Loucy (cell line): ENCODE measurements at regions not wholly inside any gene's neighbourhood (a gene's known extent, or its start where the extent isn't known, plus 50 kb on each side); places are given as distances from the start of the nearest gene placed in this dataset.
A peak's percentile ranks its signal among the peaks of the same experiment; 100 is the strongest.

ENCODE experiments used
- H2AFZ ChIP-seq: fragments of 200-600 bp; sonication (generic); 2 replicates; pipeline ENCODE4 v1.6.0; 2016; ENCODE audit warnings: antibody characterized with exemption, mild to moderate bottlenecking, low read length, moderate library complexity
- H3F3A ChIP-seq: fragments of 200-600 bp; 2 replicates; pipeline ENCODE4 v1.6.0; 2016; ENCODE audit warnings: antibody characterized with exemption, low read depth, mild to moderate bottlenecking
- H3K27me3 ChIP-seq: fragments of 200-600 bp; sonication (generic); 2 replicates; pipeline ENCODE4 v1.6.1; 2014; ENCODE audit warnings: low read length, mild to moderate bottlenecking; ENCODE audit not compliant: insufficient read depth, poor library complexity, severe bottlenecking
- H3K36me3 ChIP-seq: fragments of 200-600 bp; sonication (generic); 2 replicates; pipeline ENCODE4 v1.6.1; 2016; ENCODE audit warnings: low read length; ENCODE audit not compliant: insufficient read depth
- H3K4me1 ChIP-seq: fragments of 200-600 bp; sonication (generic); 2 replicates; pipeline ENCODE4 v1.5.1; 2014; ENCODE audit warnings: low read length, mild to moderate bottlenecking; ENCODE audit not compliant: insufficient read depth, poor library complexity, severe bottlenecking
- H3K4me2 ChIP-seq: fragments of 200-600 bp; sonication (generic); 2 replicates; pipeline ENCODE4 v1.6.0; 2014; ENCODE audit warnings: antibody characterized with exemption, low read length, low read depth, mild to moderate bottlenecking; ENCODE audit not compliant: poor library complexity, severe bottlenecking
- H3K4me3 ChIP-seq: fragments of 200-600 bp; sonication (generic); 2 replicates; pipeline ENCODE4 v1.5.1; 2014; ENCODE audit warnings: low read length, mild to moderate bottlenecking, mixed read lengths; ENCODE audit not compliant: poor library complexity, severe bottlenecking
- H3K79me2 ChIP-seq: fragments of 200-600 bp; sonication (generic); 2 replicates; pipeline ENCODE4 v1.6.1; 2014; ENCODE audit warnings: low read length; ENCODE audit not compliant: insufficient read depth
- H3K9ac ChIP-seq: fragments of 200-600 bp; sonication (generic); 2 replicates; pipeline ENCODE4 v1.6.0; 2014; ENCODE audit warnings: mild to moderate bottlenecking, low read depth, low read length, moderate library complexity; ENCODE audit not compliant: poor library complexity, severe bottlenecking
- H3K9me2 ChIP-seq: fragments of 200-600 bp; sonication (generic); replicated peaks from 2 replicates; pipeline ENCODE4 v1.6.1; 2016; ENCODE audit warnings: low read depth, low read length, mixed read lengths
- H3K9me3 ChIP-seq: fragments of 200-600 bp; sonication (generic); 2 replicates; pipeline ENCODE4 v1.6.1; 2014; ENCODE audit warnings: mild to moderate bottlenecking, antibody characterized with exemption, low read length, low read depth; ENCODE audit not compliant: insufficient read depth
- H4K20me1 ChIP-seq: fragments of 200-600 bp; sonication (generic); 2 replicates; pipeline ENCODE4 v1.6.0; 2014; ENCODE audit warnings: antibody characterized with exemption, low read length, mild to moderate bottlenecking; ENCODE audit not compliant: insufficient read depth, poor library complexity, severe bottlenecking
- EZH2phosphoT487 ChIP-seq: fragments of 200-600 bp; IDR thresholded peaks from 2 replicates; pipeline ENCODE4 v1.6.1; 2018; ENCODE audit warnings: antibody characterized with exemption, mild to moderate bottlenecking, moderate library complexity, borderline replicate concordance
- TF ChIP-seq, protein P1 (sequence below): fragments of 200-600 bp; sonication (generic); conservative IDR thresholded peaks from 2 replicates; pipeline ENCODE4 v1.5.1; 2014; ENCODE audit warnings: mild to moderate bottlenecking, antibody characterized with exemption, low read length

DNA sequence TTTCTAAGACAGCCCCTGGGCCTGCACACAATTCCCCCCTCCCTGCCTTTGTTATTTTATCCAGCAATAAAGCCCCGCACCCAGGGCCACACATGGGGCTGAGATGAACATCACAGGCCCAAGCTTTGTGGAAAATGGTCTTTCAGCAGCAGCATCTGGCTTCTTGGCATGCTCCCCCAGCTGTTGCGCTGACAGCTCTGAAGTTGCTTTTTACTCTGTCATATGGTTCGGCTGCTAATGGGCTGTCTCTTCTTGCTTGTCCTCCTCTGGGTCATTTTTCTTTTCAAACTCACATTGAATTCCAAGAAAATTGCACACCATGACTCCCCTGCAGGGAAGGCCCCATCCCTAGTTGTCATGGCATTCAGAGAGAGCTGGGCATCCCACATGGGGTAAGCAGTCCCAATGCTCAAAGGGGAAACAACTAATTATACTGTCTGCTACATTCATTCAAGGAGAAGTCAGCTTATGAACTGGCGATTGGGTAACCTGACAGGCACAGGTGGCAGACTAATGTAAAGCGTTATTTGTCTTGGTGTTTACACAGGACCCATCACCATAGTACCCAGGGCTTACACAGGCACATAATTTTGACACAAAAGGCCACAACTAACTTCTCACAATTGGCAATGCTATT, 74.0 kb upstream of the CDKN3 start:
- Histone ChIP-seq H3K4me2 (no peak overlapping the region), H4K20me1 (no peaks in the 10 kb centered on the region), H2AFZ (no peak overlapping the region), H3F3A (no peaks in the 10 kb centered on the region), H3K9me3 (no peaks in the 10 kb centered on the region), H3K36me3 (no peaks in the 10 kb centered on the region), H3K4me1 (no peaks in the 10 kb centered on the region), H3K4me3 (no peak overlapping the region), H3K79me2 (no peaks in the 10 kb centered on the region), H3K9ac (no peak overlapping the region), H3K27me3 (no peaks in the 10 kb centered on the region), H3K9me2 (no peaks in the 10 kb centered on the region)
- no peak for TF ChIP-seq EZH2phosphoT487
- TF ChIP-seq, protein P1, sequence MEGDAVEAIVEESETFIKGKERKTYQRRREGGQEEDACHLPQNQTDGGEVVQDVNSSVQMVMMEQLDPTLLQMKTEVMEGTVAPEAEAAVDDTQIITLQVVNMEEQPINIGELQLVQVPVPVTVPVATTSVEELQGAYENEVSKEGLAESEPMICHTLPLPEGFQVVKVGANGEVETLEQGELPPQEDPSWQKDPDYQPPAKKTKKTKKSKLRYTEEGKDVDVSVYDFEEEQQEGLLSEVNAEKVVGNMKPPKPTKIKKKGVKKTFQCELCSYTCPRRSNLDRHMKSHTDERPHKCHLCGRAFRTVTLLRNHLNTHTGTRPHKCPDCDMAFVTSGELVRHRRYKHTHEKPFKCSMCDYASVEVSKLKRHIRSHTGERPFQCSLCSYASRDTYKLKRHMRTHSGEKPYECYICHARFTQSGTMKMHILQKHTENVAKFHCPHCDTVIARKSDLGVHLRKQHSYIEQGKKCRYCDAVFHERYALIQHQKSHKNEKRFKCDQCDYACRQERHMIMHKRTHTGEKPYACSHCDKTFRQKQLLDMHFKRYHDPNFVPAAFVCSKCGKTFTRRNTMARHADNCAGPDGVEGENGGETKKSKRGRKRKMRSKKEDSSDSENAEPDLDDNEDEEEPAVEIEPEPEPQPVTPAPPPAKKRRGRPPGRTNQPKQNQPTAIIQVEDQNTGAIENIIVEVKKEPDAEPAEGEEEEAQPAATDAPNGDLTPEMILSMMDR = no peak

DNA sequence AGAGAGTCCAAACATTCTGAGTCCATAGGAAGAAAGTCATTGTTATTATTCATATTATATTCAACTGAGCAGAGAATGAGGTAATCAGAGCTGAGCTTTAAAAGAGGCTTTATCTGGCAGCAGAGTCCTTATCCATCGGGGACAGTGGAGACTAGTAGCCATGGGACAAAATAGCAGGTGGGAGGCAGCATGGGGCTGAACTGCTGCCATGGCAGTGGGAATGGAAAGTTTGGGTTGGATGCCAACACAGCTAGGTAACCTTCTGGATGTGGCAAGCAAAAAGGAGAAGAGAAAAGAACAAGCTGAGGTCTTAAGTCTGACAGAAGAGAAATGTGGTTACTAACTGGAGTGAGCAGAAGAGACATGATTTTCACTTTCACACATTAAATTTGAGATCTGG, 71.0 kb upstream of the CDKN3 start:
- H3K4me3 ChIP-seq = no peak overlapping the region
- no peak for TF ChIP-seq EZH2phosphoT487
- TF ChIP-seq, protein P1 = no peak

DNA sequence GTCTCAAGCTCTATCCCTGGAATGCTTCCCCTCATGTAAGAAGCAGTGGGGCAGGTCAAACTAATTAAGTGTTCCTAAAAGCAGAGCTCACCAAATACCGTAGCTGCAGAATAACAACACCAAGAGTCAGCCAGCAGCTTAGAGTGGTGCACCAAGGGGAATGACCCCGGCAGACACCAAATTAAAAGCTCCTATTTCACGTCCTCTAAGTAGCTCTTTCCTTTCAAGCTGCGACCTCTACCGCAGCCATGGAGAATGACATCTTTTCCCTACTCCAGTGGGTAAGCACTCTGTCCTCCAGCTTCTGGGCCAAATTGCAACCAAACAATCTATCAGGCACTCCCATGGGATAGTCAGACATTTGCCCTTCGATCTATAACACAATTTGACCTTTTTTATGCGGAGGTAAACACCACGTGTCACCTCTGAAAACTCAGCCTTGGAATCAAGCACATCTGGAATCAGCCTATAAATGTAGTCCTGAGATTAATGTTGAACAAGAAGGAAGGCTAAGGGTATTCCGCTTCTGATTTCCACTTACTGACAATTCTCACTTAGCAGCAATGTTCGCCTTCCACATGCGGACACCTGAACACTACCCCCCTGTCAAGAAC, 67.6 kb upstream of the CDKN3 start:
- Histone ChIP-seq H3K79me2 (no peaks in the 10 kb centered on the region), H3K9me3 (no peaks in the 10 kb centered on the region), H3K4me1 (no peaks in the 10 kb centered on the region), H3K4me2 (no peak overlapping the region), H3K4me3 (no peak overlapping the region), H3K27me3 (no peaks in the 10 kb centered on the region), H4K20me1 (no peaks in the 10 kb centered on the region), H3K9ac (no peak overlapping the region), H2AFZ (0 out of 2 replicates have a peak overlapping the region, but pooled peaks have one; percentile 45), H3K9me2 (no peaks in the 10 kb centered on the region), H3K36me3 (no peaks in the 10 kb centered on the region), H3F3A (no peaks in the 10 kb centered on the region)
- TF ChIP-seq, protein P1 = peak; percentile 82
- TF ChIP-seq EZH2phosphoT487 = no peak

More for the DNA sequence above, 71.0 kb upstream of the CDKN3 start:
- H3K9me2 ChIP-seq = no peaks in the 10 kb centered on the region
- H3F3A ChIP-seq = no peaks in the 10 kb centered on the region
- H3K9ac ChIP-seq = no peak overlapping the region
- no peaks in the 10 kb centered on the region for H3K27me3 ChIP-seq
- H3K4me2 ChIP-seq = no peak overlapping the region
- no peaks in the 10 kb centered on the region for H3K79me2 ChIP-seq
- H3K4me1 ChIP-seq = no peaks in the 10 kb centered on the region
- H2AFZ ChIP-seq = no peak overlapping the region
- H4K20me1 ChIP-seq = no peaks in the 10 kb centered on the region
- H3K9me3 ChIP-seq = no peaks in the 10 kb centered on the region
- H3K36me3 ChIP-seq = no peaks in the 10 kb centered on the region
